IPS DF 19.7 (cell line): ENCODE measurements at regions not wholly inside any gene's neighbourhood (a gene's known extent, or its start where the extent isn't known, plus 50 kb on each side); places are given as distances from the start of the nearest gene placed in this dataset.
"Not testable (repeated sequence)": the region's sequence is repeated elsewhere in the genome, so short reads cannot be mapped to it uniquely, and the experiment has no call there.

Experiments used
- DNase-seq: peaks from one replicate; pipeline ENCODE4 v3.0.0-alpha.2; 2013; ENCODE audit warnings: low read depth, low spot score

GRCh38 chr11:105432241-105432995 lies 177.5 kb upstream of the GRIA4 start:
- DNase-seq, result no peak

GRCh38 chr11:105429096-105429910 lies 180.6 kb upstream of the GRIA4 start:
- no peak for DNase-seq

GRCh38 chr11:105407101-105407500 lies 202.8 kb upstream of the GRIA4 start:
- no peak for DNase-seq

- no peak for DNase-seq
Measured at GRCh38 chr11:105401269-105401809, 208.5 kb upstream of the GRIA4 start.

- DNase-seq, result no peak
Measured at GRCh38 chr11:105399511-105399910, 210.4 kb upstream of the GRIA4 start.

- DNase-seq, result no peak
Measured at GRCh38 chr11:105398636-105399035, 211.2 kb upstream of the GRIA4 start.

- no peak for DNase-seq
Measured at GRCh38 chr11:105393326-105393725, 216.5 kb upstream of the GRIA4 start.

GRCh38 chr11:105392556-105392955 lies 217.3 kb upstream of the GRIA4 start:
- DNase-seq, result no peak

- peak; percentile 60 for DNase-seq
Measured at GRCh38 chr11:105389952-105390351, 219.9 kb upstream of the GRIA4 start.

GRCh38 chr11:105388006-105388405 lies 221.9 kb upstream of the GRIA4 start:
- no peak for DNase-seq

GRCh38 chr11:105381941-105382340 lies 227.9 kb upstream of the GRIA4 start:
- DNase-seq, result no peak

GRCh38 chr11:105377870-105378269 lies 232.0 kb upstream of the GRIA4 start:
- DNase-seq, result no peak

- no peak for DNase-seq
Measured at GRCh38 chr11:105372206-105372605, 232.6 kb upstream of the CARD18 start.

GRCh38 chr11:105371311-105371710 lies 231.7 kb upstream of the CARD18 start:
- DNase-seq, result no peak

GRCh38 chr11:105368711-105369110 lies 229.1 kb upstream of the CARD18 start:
- DNase-seq, result no peak

- DNase-seq, result no peak
Measured at GRCh38 chr11:105367129-105367528, 227.6 kb upstream of the CARD18 start.

- no peak for DNase-seq
Measured at GRCh38 chr11:105361651-105362050, 222.1 kb upstream of the CARD18 start.

GRCh38 chr11:105357764-105358163 lies 218.2 kb upstream of the CARD18 start:
- no peak for DNase-seq

GRCh38 chr11:105357146-105357545 lies 217.6 kb upstream of the CARD18 start:
- no peak for DNase-seq

- DNase-seq, result not testable (repeated sequence)
Measured at GRCh38 chr11:105349867-105350266, 210.3 kb upstream of the CARD18 start.

GRCh38 chr11:105344938-105345337 lies 205.4 kb upstream of the CARD18 start:
- DNase-seq, result no peak

- no peak for DNase-seq
Measured at GRCh38 chr11:105334025-105334714, 194.6 kb upstream of the CARD18 start.
